ENCODE measurements at regions not wholly inside any gene's neighbourhood (a gene's known extent, or its start where the extent isn't known, plus 50 kb on each side); places are given as distances from the start of the nearest gene placed in this dataset.

DNA sequence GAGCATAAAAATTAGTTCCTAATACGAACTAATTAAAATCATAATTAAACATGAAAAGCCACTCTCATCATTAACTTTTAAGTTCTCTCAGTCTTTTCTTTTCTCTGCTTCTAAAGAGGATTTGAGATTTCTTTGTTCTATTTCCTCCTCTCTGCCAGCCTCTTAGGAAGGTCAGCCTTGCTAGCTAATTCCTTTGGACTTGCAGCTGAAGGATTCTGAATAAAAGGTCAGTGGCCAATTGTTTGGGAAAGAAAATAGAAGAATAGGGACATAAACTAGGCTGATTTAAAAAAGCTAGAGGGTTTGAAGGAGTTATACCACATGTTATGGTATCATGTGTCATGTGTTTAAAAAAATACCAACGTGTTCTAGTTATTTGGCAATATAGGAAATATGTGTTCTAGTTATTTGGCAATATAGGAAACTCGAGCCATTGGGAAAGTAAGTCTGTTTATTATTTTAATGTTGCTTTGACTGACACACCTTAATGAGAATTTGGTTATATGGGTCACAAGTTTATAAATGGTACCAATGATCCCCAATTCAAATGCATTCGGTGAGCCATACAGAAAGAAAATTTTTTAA lies 1668.7 kb upstream of the PCDH7 start:
- no TSS peak for BruUV-seq (replicated peaks)
- Histone ChIP-seq H3K27me3 (ENCODE audit: control insufficient read depth, insufficient read depth, low read length) (no peaks in the 10 kb centered on the region), H3K27ac (ENCODE audit: low read length) (no peak overlapping the region), H3K36me3 (ENCODE audit: control insufficient read depth, insufficient read depth, low read length) (no peaks in the 10 kb centered on the region), H3K9me3 (ENCODE audit: control insufficient read depth, insufficient read depth, low read depth, low read length) (no peaks in the 10 kb centered on the region), H3K4me1 (ENCODE audit: control insufficient read depth, insufficient read depth, low read length) (no peaks in the 10 kb centered on the region), H3K4me3 (ENCODE audit: low read depth in 2 of 2, low read length in 2 of 2) (no peak overlapping the region)
- intact Hi-C loops (cut with micrococcal nuclease; ENCODE audit: unreplicated experiment), result no loop called here
- DNase-seq (ENCODE audit: low read depth, low spot score), result no peak
- TF ChIP-seq TCF7L2 (IDR thresholded peaks at IDR 0.05; ENCODE audit: low read depth, low read length) (no peak), POLR2AphosphoS5 (IDR thresholded peaks at IDR 0.05; ENCODE audit: low read depth, low read length) (no peak), SIN3A (IDR thresholded peaks at IDR 0.05; ENCODE audit: borderline replicate concordance, insufficient read depth, low read depth, low read length) (no peak)
- TF ChIP-seq, protein P1, sequence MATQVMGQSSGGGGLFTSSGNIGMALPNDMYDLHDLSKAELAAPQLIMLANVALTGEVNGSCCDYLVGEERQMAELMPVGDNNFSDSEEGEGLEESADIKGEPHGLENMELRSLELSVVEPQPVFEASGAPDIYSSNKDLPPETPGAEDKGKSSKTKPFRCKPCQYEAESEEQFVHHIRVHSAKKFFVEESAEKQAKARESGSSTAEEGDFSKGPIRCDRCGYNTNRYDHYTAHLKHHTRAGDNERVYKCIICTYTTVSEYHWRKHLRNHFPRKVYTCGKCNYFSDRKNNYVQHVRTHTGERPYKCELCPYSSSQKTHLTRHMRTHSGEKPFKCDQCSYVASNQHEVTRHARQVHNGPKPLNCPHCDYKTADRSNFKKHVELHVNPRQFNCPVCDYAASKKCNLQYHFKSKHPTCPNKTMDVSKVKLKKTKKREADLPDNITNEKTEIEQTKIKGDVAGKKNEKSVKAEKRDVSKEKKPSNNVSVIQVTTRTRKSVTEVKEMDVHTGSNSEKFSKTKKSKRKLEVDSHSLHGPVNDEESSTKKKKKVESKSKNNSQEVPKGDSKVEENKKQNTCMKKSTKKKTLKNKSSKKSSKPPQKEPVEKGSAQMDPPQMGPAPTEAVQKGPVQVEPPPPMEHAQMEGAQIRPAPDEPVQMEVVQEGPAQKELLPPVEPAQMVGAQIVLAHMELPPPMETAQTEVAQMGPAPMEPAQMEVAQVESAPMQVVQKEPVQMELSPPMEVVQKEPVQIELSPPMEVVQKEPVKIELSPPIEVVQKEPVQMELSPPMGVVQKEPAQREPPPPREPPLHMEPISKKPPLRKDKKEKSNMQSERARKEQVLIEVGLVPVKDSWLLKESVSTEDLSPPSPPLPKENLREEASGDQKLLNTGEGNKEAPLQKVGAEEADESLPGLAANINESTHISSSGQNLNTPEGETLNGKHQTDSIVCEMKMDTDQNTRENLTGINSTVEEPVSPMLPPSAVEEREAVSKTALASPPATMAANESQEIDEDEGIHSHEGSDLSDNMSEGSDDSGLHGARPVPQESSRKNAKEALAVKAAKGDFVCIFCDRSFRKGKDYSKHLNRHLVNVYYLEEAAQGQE (IDR thresholded peaks at IDR 0.05; ENCODE audit: insufficient read depth in 1 of 2, low read depth in 2 of 2, low read length in 1 of 2), result no peak
- TF ChIP-seq, protein P2, sequence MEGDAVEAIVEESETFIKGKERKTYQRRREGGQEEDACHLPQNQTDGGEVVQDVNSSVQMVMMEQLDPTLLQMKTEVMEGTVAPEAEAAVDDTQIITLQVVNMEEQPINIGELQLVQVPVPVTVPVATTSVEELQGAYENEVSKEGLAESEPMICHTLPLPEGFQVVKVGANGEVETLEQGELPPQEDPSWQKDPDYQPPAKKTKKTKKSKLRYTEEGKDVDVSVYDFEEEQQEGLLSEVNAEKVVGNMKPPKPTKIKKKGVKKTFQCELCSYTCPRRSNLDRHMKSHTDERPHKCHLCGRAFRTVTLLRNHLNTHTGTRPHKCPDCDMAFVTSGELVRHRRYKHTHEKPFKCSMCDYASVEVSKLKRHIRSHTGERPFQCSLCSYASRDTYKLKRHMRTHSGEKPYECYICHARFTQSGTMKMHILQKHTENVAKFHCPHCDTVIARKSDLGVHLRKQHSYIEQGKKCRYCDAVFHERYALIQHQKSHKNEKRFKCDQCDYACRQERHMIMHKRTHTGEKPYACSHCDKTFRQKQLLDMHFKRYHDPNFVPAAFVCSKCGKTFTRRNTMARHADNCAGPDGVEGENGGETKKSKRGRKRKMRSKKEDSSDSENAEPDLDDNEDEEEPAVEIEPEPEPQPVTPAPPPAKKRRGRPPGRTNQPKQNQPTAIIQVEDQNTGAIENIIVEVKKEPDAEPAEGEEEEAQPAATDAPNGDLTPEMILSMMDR (IDR thresholded peaks at IDR 0.05), result no peak
- ChIA-PET POLR2A (no interaction called here), CTCF (no interaction called here)
- ATAC-seq, result no peak
- in situ Hi-C loops (cut with HindIII; ENCODE audit: low pct_unique_long_range_greater_than_20kb, low sequenced_read_pairs), result no loop called here

DNA sequence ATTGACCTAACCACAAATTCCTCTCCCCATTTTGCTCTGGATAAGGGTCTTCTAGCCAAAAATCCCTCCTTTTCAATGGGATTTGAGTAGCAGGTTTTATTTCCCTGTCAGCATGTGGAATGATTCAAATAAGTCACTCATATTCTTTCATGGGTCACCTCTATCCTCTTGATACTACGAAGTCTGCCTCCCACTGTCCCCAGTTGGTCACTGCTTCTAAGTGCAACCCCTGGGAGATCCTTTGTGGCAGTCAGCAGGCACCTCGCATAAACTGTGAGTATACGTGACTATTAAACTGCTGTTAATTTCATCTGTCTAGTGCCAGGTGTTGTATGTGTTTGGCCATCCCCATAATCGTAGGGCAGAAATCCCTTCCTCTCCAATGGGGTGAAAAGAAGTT lies 1667.9 kb upstream of the PCDH7 start:
- H3K9me3 ChIP-seq (ENCODE audit: control insufficient read depth, insufficient read depth, low read depth, low read length), result no peaks in the 10 kb centered on the region
- no peak overlapping the region for H3K27ac ChIP-seq (ENCODE audit: low read length)
- no peaks in the 10 kb centered on the region for H3K27me3 ChIP-seq (ENCODE audit: control insufficient read depth, insufficient read depth, low read length)
- in situ Hi-C loops (cut with HindIII; ENCODE audit: low pct_unique_long_range_greater_than_20kb, low sequenced_read_pairs) (no loop called here), intact Hi-C loops (cut with micrococcal nuclease; ENCODE audit: unreplicated experiment) (no loop called here)
- TF ChIP-seq, protein P2 (IDR thresholded peaks at IDR 0.05), result no peak
- TF ChIP-seq POLR2AphosphoS5 (IDR thresholded peaks at IDR 0.05; ENCODE audit: low read depth, low read length) (no peak), TCF7L2 (IDR thresholded peaks at IDR 0.05; ENCODE audit: low read depth, low read length) (no peak), SIN3A (IDR thresholded peaks at IDR 0.05; ENCODE audit: borderline replicate concordance, insufficient read depth, low read depth, low read length) (no peak)
- TF ChIP-seq, protein P1 (IDR thresholded peaks at IDR 0.05; ENCODE audit: insufficient read depth in 1 of 2, low read depth in 2 of 2, low read length in 1 of 2), result no peak
- CTCF ChIA-PET, result no interaction called here
- no TSS peak for BruUV-seq (replicated peaks)
- no peak overlapping the region for H3K4me3 ChIP-seq (ENCODE audit: low read depth in 2 of 2, low read length in 2 of 2)
- no peaks in the 10 kb centered on the region for H3K36me3 ChIP-seq (ENCODE audit: control insufficient read depth, insufficient read depth, low read length)
- DNase-seq (ENCODE audit: low read depth, low spot score) (no peak), ATAC-seq (no peak)
- no peaks in the 10 kb centered on the region for H3K4me1 ChIP-seq (ENCODE audit: control insufficient read depth, insufficient read depth, low read length)
- POLR2A ChIA-PET, result no interaction called here

All from Panc1 (cell line).